ENCODE measurements at regions not wholly inside any gene's neighbourhood (a gene's known extent, or its start where the extent isn't known, plus 50 kb on each side); places are given as distances from the start of the nearest gene placed in this dataset.

- no peak for DNase-seq (ENCODE audit: low read depth)
- H3K4me3 ChIP-seq (ENCODE audit: low read depth, low read length), result no peak overlapping the region
- TF ChIP-seq, protein P1, sequence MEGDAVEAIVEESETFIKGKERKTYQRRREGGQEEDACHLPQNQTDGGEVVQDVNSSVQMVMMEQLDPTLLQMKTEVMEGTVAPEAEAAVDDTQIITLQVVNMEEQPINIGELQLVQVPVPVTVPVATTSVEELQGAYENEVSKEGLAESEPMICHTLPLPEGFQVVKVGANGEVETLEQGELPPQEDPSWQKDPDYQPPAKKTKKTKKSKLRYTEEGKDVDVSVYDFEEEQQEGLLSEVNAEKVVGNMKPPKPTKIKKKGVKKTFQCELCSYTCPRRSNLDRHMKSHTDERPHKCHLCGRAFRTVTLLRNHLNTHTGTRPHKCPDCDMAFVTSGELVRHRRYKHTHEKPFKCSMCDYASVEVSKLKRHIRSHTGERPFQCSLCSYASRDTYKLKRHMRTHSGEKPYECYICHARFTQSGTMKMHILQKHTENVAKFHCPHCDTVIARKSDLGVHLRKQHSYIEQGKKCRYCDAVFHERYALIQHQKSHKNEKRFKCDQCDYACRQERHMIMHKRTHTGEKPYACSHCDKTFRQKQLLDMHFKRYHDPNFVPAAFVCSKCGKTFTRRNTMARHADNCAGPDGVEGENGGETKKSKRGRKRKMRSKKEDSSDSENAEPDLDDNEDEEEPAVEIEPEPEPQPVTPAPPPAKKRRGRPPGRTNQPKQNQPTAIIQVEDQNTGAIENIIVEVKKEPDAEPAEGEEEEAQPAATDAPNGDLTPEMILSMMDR (IDR thresholded peaks at IDR 0.05; ENCODE audit: insufficient read depth, low read length), result no peak
Measured at GRCh38 chr11:29844701-29845379, 172.0 kb downstream of the KCNA4 start.

DNA sequence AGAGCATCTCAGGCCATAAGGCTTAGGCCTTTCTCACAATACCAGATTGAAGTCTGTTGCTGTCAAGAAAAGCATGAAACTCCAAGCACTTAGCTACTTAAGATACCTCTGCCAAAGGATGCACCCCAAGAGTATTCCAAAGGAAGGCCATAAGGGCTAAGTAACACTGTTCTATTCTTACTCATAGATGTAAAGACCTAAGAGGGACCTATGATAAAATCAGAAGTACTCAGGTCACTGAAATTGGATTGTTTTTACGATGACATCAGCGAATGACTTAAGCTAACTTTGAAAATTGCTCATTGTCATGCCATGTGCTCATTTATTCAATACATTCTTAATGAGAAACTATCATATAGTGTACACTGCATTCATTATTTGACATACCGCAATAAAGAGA lies 172.8 kb downstream of the KCNA4 start:
- H3K4me3 ChIP-seq (ENCODE audit: low read depth, low read length), result no peak overlapping the region
- TF ChIP-seq, protein P1 (IDR thresholded peaks at IDR 0.05; ENCODE audit: insufficient read depth, low read length), result no peak
- no peak for DNase-seq (ENCODE audit: low read depth)

DNA sequence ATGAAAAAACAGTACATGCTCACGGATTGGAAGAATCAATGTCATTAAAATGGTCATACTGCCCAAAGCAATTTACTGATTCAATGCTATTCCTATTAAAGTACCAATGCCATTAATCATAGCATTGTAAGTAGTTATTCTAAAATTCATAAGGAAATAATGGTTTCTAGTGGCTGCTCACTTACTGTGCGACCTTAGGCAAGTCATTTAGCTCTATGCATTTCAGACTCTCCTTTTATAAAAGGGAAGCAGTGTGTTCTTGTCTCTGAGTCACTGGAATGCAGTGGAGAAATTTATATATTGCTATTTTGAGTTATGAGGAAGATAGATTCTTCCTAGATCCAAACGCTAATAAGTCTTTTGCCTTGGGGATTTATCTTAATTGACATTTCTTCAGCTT lies 174.8 kb downstream of the KCNA4 start:
- DNase-seq (ENCODE audit: low read depth), result no peak
- H3K4me3 ChIP-seq (ENCODE audit: low read depth, low read length), result no peak overlapping the region
- TF ChIP-seq, protein P1 (IDR thresholded peaks at IDR 0.05; ENCODE audit: insufficient read depth, low read length), result no peak

- TF ChIP-seq, protein P1 (IDR thresholded peaks at IDR 0.05; ENCODE audit: insufficient read depth, low read length), result no peak
- no peak overlapping the region for H3K4me3 ChIP-seq (ENCODE audit: low read depth, low read length)
- no peak for DNase-seq (ENCODE audit: low read depth)
Measured at GRCh38 chr11:29826878-29827277, 190.0 kb downstream of the KCNA4 start.

DNA sequence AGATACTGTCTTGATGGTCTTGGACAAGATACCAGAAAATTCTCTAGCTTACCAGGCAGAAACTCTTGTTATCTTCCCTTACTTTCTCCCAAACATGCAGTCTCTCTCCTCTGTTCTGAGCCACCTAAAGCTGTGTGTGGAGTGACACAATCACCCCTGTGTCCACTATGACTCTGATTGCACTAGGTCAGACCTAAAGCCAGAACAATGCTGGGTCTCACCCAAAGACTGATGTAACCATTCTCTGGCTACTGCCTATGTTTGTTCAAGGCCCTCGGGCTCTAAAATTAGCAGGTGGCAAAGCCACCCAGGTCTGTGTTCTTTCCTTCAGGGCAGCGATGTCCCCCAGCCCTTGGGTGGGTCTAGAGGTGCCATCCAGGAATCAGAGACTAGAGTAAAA lies 200.5 kb downstream of the KCNA4 start:
- H3K4me3 ChIP-seq (ENCODE audit: low read depth, low read length), result no peak overlapping the region
- no peak for DNase-seq (ENCODE audit: low read depth)
- TF ChIP-seq, protein P1 (IDR thresholded peaks at IDR 0.05; ENCODE audit: insufficient read depth, low read length), result no peak

DNA sequence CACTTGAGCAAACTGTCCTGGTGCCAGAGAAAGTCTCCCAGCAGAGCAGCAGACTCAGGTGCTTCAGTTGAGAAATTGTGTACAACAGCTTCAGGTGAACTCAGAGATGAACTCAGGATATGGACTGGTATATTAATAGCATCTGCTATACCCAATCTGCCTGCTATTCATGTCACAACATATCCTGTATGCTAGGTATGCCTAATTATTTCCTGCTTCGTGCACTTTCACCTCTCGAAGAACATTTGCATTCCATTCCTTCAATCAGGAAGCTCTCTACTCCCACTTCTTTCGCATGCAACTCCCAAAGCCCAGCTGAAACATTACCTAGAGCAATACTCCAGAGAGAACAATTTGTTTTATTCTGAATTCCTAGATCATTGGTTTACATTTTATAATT lies 207.7 kb downstream of the KCNA4 start:
- TF ChIP-seq, protein P1 (IDR thresholded peaks at IDR 0.05; ENCODE audit: insufficient read depth, low read length), result no peak
- no peak overlapping the region for H3K4me3 ChIP-seq (ENCODE audit: low read depth, low read length)
- DNase-seq (ENCODE audit: low read depth), result no peak

DNA sequence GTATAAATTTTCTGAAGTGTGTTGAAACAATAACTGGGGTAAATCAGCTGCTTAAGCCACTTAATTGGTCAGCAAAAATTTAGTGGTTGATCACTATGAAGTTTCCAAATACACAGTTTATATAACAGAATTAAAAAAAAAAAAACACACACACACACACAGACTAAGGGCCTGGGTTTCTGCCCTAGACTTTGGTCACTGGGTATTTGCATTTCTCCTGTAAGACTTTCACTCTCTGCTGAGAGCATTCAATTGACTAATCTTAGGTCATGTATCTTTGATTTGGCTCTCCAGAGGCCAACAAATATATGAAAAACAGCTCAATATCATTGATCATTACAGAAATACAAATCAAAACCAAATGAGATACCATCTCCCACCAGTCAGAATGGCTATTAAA lies 214.3 kb downstream of the KCNA4 start:
- no peak overlapping the region for H3K4me3 ChIP-seq (ENCODE audit: low read depth, low read length)
- DNase-seq (ENCODE audit: low read depth), result no peak
- TF ChIP-seq, protein P1 (IDR thresholded peaks at IDR 0.05; ENCODE audit: insufficient read depth, low read length), result no peak
